Thoracic aorta (tissue), 2 donors: ENCODE measurements at regions not wholly inside any gene's neighbourhood (a gene's known extent, or its start where the extent isn't known, plus 50 kb on each side); places are given as distances from the start of the nearest gene placed in this dataset.
"Not testable (repeated sequence)": the region's sequence is repeated elsewhere in the genome, so short reads cannot be mapped to it uniquely, and the experiment has no call there.

Experiments used
- ATAC-seq: fragments of 150-250 bp; one replicate; pipeline ENCODE4 v1.8.0; 2017; ENCODE audit warnings: low read depth; ENCODE audit not compliant: insufficient number of reproducible peaks, low FRiP score
- DNase-seq: peaks from one replicate; pipeline ENCODE4 v3.0.0-alpha.2; 2020; ENCODE audit warnings: low spot score
- H3K27ac ChIP-seq, 2 donors: fragments of 200-600 bp; sonication (generic); 1 replicate in 1 of 2; 2 replicates in 1 of 2; pipeline ENCODE4 v1.5.1; 2016; ENCODE audit warnings: mild to moderate bottlenecking in 2 of 2, moderate library complexity in 2 of 2
- H3K27me3 ChIP-seq: fragments of 200-600 bp; sonication (generic); replicated peaks from 2 replicates; pipeline ENCODE4 v1.6.0; 2016; ENCODE audit warnings: mild to moderate bottlenecking; ENCODE audit not compliant: insufficient read depth
- H3K36me3 ChIP-seq: fragments of 200-600 bp; sonication (generic); one replicate; pipeline ENCODE4 v1.5.1; 2016
- H3K4me1 ChIP-seq, 2 donors: fragments of 200-600 bp; sonication (generic); 1 replicate in 1 of 2; 2 replicates in 1 of 2; pipeline versions ENCODE4 v1.5.1 to v1.6.0; 2016; ENCODE audit warnings: low read depth in 2 of 2, mild to moderate bottlenecking in 1 of 2; ENCODE audit not compliant: control insufficient read depth in 1 of 2
- H3K4me3 ChIP-seq: fragments of 200-600 bp; sonication (generic); 2 replicates; pipeline ENCODE4 v1.5.1; 2016; ENCODE audit warnings: mild to moderate bottlenecking
- H3K9me3 ChIP-seq: fragments of 200-600 bp; sonication (generic); 2 replicates; pipeline ENCODE4 v1.5.1; 2016
- TF ChIP-seq, protein P1 (sequence below): fragments of 200-600 bp; sonication (generic); IDR thresholded peaks from one replicate; pipeline ENCODE4 v1.5.1; 2019; ENCODE audit warnings: antibody characterized with exemption

DNA sequence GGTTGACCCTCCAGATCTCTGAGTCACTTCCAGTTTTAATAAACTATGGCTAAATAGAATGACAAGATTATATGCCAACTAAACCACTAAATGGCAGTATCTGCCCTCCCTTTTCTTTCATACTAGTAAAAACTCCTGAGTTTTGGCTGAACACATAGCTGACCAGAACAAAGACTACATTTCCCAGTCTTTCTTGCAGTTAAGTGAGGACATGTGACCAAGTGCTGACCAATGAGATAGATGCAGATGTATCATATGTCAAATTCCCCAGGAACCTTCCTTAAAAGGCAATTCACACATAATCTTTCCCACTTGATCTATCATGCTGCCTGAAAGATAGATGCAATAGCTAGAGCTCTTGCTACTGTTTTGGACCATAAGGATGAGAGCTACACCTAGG is 191.3 kb downstream of the SHOX2 start:
- Histone ChIP-seq H3K27me3 (no peaks in the 10 kb centered on the region), H3K9me3 (no peaks in the 10 kb centered on the region), H3K27ac (no peak overlapping the region), H3K4me3 (no peak overlapping the region), H3K36me3 (no peaks in the 10 kb centered on the region), H3K4me1 (no peaks in the 10 kb centered on the region)
- ATAC-seq, result no peak
- DNase-seq, result no peak
- TF ChIP-seq, protein P1, sequence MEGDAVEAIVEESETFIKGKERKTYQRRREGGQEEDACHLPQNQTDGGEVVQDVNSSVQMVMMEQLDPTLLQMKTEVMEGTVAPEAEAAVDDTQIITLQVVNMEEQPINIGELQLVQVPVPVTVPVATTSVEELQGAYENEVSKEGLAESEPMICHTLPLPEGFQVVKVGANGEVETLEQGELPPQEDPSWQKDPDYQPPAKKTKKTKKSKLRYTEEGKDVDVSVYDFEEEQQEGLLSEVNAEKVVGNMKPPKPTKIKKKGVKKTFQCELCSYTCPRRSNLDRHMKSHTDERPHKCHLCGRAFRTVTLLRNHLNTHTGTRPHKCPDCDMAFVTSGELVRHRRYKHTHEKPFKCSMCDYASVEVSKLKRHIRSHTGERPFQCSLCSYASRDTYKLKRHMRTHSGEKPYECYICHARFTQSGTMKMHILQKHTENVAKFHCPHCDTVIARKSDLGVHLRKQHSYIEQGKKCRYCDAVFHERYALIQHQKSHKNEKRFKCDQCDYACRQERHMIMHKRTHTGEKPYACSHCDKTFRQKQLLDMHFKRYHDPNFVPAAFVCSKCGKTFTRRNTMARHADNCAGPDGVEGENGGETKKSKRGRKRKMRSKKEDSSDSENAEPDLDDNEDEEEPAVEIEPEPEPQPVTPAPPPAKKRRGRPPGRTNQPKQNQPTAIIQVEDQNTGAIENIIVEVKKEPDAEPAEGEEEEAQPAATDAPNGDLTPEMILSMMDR, result no peak

DNA sequence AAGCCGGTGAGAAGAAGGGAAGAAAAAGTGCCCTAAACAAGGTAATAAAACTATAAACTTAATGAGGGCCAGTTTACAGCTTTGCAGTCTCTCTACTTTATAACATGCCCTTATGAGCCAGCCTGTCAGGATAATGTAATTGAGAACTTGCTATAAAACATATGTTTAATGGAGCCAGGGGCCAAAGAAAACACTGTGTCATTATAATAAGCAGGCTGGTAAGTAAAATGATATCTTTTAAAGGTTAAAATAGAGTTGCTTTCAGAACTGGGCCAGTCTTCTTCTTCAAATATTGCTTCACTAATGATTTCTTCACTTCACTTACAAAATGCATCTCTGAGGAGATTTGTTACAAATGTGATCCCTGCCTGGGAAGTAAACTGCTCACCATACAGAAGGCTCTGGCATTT is 192.5 kb downstream of the SHOX2 start:
- Histone ChIP-seq H3K9me3 (no peaks in the 10 kb centered on the region), H3K4me1 (no peaks in the 10 kb centered on the region), H3K4me3 (no peak overlapping the region), H3K27ac (no peak overlapping the region), H3K36me3 (no peaks in the 10 kb centered on the region), H3K27me3 (no peaks in the 10 kb centered on the region)
- DNase-seq (no peak), ATAC-seq (no peak)
- TF ChIP-seq, protein P1, result no peak

DNA sequence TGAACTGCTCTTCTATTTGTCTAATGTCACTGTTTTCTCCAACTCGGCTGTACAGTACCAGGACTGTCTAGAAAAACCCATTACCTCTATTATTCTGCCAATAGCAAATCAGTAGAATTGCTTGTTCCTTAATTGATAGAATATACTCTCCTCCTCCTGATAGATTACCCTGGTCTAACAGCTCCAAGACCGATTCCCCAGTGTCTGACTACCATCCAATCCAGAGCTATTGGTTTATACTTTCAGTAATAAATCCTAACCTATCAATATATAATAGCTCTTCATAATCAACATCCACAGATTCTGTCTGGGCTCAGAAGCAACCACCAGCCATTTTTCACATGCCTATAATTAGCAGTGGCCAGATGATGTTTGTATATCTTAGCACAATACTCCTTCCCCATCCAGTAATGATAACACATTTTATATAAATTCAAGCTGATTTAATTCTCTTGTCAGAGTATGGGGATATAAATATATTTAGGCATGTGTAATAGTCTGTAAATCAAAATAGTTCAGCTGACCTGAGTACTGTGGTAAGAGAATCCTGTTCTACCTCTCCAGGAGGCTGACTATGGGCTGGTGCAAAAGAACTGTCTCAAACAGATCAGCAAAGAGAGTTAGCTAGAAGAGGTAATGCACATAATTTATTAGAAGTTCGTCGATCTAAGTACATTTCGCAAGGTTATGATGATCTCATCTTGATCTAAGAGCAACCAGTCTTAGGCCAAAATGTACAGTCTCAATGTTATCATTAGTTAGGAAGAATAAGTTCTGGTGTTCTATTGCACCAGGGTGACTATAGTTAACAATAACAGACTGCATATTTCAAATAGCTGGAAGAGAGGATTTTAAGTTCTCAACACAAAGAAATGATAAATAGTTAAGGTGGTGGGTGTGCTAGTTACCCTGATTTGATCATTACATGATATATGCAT is 193.4 kb downstream of the SHOX2 start:
- Histone ChIP-seq H3K4me3 (no peak overlapping the region), H3K36me3 (no peaks in the 10 kb centered on the region), H3K9me3 (no peaks in the 10 kb centered on the region), H3K4me1 (no peaks in the 10 kb centered on the region), H3K27ac (no peak overlapping the region), H3K27me3 (no peaks in the 10 kb centered on the region)
- DNase-seq, result no peak
- TF ChIP-seq, protein P1, result no peak
- ATAC-seq, result no peak

DNA sequence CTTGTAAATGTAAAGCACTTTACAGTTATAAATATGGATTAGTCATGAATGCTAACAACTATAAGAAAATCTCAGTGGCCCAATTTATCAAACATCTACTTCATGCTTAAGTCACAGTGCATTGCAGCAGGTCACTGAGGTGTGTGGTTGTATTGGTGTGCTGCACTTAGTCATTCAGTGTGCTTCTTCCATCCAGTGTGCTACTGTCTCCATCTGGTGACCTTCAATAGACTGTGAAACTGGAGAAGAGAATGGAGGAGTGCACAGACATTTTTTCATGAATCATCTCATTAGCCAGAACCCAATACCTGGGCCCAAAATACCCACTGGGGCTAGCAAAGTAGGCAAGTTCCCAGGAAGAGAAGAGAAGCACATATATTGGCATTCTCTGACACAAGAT is 199.6 kb downstream of the SHOX2 start:
- DNase-seq, result no peak
- Histone ChIP-seq H3K9me3 (no peaks in the 10 kb centered on the region), H3K4me3 (no peak overlapping the region), H3K27me3 (no peaks in the 10 kb centered on the region), H3K4me1 (no peaks in the 10 kb centered on the region), H3K36me3 (no peaks in the 10 kb centered on the region), H3K27ac (no peak overlapping the region)
- TF ChIP-seq, protein P1, result no peak
- no peak for ATAC-seq

DNA sequence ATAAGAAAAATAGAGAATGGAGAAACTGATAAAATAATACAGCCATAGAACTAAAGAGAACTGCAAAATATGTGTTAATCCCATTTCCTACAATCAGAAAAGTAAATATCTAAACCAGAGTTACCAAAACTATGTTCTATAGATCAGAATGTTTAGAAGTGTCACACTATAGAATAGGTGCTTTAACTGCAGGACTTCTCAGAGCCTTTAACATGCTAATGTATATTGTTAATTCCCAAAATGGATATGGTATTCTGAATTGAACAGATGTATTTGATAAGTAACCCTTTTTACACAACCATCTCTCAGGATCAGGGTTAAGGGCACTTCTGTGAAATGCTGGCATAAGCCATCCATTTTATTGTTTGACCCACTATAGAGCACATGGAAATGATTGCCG is 200.3 kb downstream of the SHOX2 start:
- no peaks in the 10 kb centered on the region for H3K27me3 ChIP-seq
- H3K27ac ChIP-seq, result no peak overlapping the region
- H3K4me1 ChIP-seq, result no peaks in the 10 kb centered on the region
- no peaks in the 10 kb centered on the region for H3K9me3 ChIP-seq
- TF ChIP-seq, protein P1, result no peak
- no peak for DNase-seq
- H3K36me3 ChIP-seq, result no peaks in the 10 kb centered on the region
- no peak for ATAC-seq
- H3K4me3 ChIP-seq, result no peak overlapping the region

DNA sequence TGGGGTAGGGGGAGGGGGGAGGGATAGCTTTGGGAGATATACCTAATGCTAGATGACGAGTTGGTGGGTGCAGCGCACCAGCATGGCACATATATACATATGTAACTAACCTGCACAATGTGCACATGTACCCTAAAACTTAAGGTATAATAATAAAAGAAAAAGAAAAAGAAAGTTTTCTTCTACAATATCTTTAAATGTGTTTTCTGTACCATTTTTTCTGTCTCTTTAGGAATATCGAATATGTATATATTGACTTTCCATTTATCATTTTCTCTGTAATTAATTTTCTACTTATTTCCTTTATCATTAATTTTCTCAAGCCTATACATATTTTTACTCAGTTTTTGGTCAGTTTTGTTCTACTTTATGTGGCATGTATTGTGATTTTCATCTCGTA is 203.5 kb downstream of the SHOX2 start:
- DNase-seq, H3K4me1 ChIP-seq, H3K9me3 ChIP-seq, H3K27ac ChIP-seq, ATAC-seq, H3K27me3 ChIP-seq, H3K4me3 ChIP-seq, H3K36me3 ChIP-seq: not testable (repeated sequence)
